Endothelial cell of umbilical vein (primary cell): ENCODE measurements at regions not wholly inside any gene's neighbourhood (a gene's known extent, or its start where the extent isn't known, plus 50 kb on each side); places are given as distances from the start of the nearest gene placed in this dataset.

Experiments
- CTCF ChIP-seq, 2 donors: IDR thresholded peaks; 1 replicate in 1 of 2; 2 replicates in 1 of 2; pipeline ENCODE4 v1.5.1; 2011; ENCODE audit warnings: low read length in 2 of 2, mild to moderate bottlenecking in 2 of 2, moderate library complexity in 2 of 2, control low read depth in 1 of 2, inconsistent platforms in 1 of 2, low read depth in 1 of 2; ENCODE audit not compliant: insufficient read depth in 1 of 2; ENCODE audit errors: extremely low read depth in 1 of 2
- EZH2 ChIP-seq: IDR thresholded peaks from 2 replicates; pipeline ENCODE4 v1.6.1; 2012; ENCODE audit warnings: borderline replicate concordance, low read depth, mild to moderate bottlenecking, moderate library complexity, low read length, inconsistent platforms; ENCODE audit not compliant: severe bottlenecking
- JUN ChIP-seq: IDR thresholded peaks from 2 replicates; pipeline ENCODE4 v1.6.1; 2011; ENCODE audit warnings: borderline replicate concordance, low read depth; ENCODE audit not compliant: insufficient read length, insufficient read depth
- MAX ChIP-seq: IDR thresholded peaks from 2 replicates; pipeline ENCODE4 v1.6.1; 2011; ENCODE audit not compliant: insufficient read depth, insufficient read length
- MYC ChIP-seq: IDR thresholded peaks from one replicate; pipeline ENCODE4 v1.6.1; 2011; ENCODE audit warnings: mild to moderate bottlenecking, low read depth, low read length
- POLR2AphosphoS5 ChIP-seq: IDR thresholded peaks from 2 replicates; pipeline ENCODE4 v1.6.1; 2012; ENCODE audit warnings: low read depth, mild to moderate bottlenecking, control low read depth, low read length, moderate library complexity; ENCODE audit not compliant: insufficient read depth

- no peak for TF ChIP-seq MAX
- no peak for TF ChIP-seq MYC
- TF ChIP-seq JUN = no peak
- TF ChIP-seq CTCF (IDR thresholded peaks at IDR 0.05; ENCODE audit: extremely low read depth in 1 of 2, insufficient read depth in 1 of 2, low read depth in 1 of 2, low read length in 2 of 2) = no peak
- no peak for TF ChIP-seq POLR2AphosphoS5
- no peak for TF ChIP-seq EZH2
Observed at GRCh38 chr4:28209371-28209924, 1348.8 kb downstream of the STIM2 start.
